ENCODE measurements at regions not wholly inside any gene's neighbourhood (a gene's known extent, or its start where the extent isn't known, plus 50 kb on each side); places are given as distances from the start of the nearest gene placed in this dataset.

DNA sequence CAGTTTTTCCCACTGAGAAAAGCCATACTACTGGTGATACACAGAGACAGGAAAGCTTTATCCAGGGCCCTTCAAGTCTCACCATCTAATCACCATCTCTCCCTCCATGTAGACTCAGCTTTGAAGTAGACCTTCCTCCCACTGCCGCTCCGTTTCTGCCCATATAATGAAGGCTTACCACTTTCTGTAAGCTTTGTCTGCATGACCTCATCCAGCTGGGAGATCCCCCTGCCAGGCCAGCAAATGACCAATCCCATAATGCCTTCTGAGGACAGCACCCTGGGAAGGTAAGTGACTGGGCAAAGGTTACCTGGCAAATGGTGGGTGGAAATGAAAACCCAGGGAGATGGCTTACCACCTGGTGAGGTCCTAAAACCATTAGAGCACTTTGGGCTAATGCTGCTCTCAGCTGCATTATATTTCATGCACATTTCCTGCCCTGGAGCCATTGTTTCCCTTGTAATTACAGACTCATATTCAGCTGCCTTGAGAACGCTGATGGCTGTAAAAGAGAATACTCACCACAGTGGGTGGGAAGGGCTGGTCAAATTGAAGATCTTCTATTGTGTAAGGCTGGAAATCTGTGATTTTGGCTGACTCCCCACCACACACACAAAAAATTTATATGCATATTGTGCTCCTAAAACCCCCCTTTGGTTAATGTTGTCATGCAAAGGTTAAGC is 350.7 kb upstream of the SYT4 start:
- Mint-ChIP-seq H3K36me3 (ENCODE audit: low read depth, unreplicated experiment) (no peaks in the 10 kb centered on the region), H3K9me3 (ENCODE audit: unreplicated experiment) (no peaks in the 10 kb centered on the region), H3K27ac (ENCODE audit: unreplicated experiment) (no peak overlapping the region), H3K4me3 (ENCODE audit: unreplicated experiment) (no peak overlapping the region), H3K4me1 (ENCODE audit: low read depth, unreplicated experiment) (no peaks in the 10 kb centered on the region), H3K27me3 (ENCODE audit: low read depth, unreplicated experiment) (no peaks in the 10 kb centered on the region)
- FAIRE-seq: no peak
- Histone ChIP-seq H2AFZ (ENCODE audit: low read depth, low read length) (no peak overlapping the region), H3K4me3 (ENCODE audit: insufficient read depth, low read depth, low read length) (no peak overlapping the region), H4K20me1 (ENCODE audit: insufficient read depth, low read length) (no peaks in the 10 kb centered on the region), H3K79me2 (ENCODE audit: insufficient read depth, low read length) (no peaks in the 10 kb centered on the region), H3K4me2 (ENCODE audit: low read length) (no peak overlapping the region), H3K4me1 (ENCODE audit: insufficient read depth, low read length) (no peaks in the 10 kb centered on the region), H3K27me3 (ENCODE audit: insufficient read depth, low read length) (no peaks in the 10 kb centered on the region), H3K36me3 (ENCODE audit: insufficient read depth, low read length) (no peaks in the 10 kb centered on the region), H3K9ac (ENCODE audit: low read length) (no peak overlapping the region), H3K9me3 (ENCODE audit: insufficient read depth, low read depth, low read length) (no peaks in the 10 kb centered on the region), H3K27ac (ENCODE audit: low read depth, low read length) (no peak overlapping the region)
- TF ChIP-seq, protein P1, sequence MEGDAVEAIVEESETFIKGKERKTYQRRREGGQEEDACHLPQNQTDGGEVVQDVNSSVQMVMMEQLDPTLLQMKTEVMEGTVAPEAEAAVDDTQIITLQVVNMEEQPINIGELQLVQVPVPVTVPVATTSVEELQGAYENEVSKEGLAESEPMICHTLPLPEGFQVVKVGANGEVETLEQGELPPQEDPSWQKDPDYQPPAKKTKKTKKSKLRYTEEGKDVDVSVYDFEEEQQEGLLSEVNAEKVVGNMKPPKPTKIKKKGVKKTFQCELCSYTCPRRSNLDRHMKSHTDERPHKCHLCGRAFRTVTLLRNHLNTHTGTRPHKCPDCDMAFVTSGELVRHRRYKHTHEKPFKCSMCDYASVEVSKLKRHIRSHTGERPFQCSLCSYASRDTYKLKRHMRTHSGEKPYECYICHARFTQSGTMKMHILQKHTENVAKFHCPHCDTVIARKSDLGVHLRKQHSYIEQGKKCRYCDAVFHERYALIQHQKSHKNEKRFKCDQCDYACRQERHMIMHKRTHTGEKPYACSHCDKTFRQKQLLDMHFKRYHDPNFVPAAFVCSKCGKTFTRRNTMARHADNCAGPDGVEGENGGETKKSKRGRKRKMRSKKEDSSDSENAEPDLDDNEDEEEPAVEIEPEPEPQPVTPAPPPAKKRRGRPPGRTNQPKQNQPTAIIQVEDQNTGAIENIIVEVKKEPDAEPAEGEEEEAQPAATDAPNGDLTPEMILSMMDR (IDR thresholded peaks at IDR 0.05; ENCODE audit: insufficient read depth, low read depth, low read length): no peak
- TF ChIP-seq EZH2 (IDR thresholded peaks at IDR 0.05; ENCODE audit: insufficient read depth, low read length): no peak
- no peak for DNase-seq (ENCODE audit: low read depth)

DNA sequence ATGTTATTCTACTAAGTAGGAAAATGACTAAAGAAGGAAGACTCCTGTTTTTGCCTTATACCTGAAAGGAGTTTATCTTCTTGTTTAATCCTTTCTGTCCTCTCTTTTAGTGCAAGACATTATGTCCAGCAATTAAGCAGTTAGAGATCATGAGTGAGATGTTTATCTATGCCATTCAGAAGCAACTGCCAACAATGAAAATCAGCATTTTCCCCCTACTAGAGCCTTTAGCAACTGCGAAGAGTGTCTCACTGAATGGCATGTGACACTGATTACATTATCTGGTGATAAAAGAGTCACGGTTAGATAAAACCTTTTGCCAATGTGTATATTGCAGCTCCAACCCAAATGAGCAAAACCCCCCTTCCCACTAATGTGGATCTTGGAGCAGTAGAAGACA is 357.7 kb upstream of the SYT4 start:
- TF ChIP-seq, protein P1 (IDR thresholded peaks at IDR 0.05; ENCODE audit: insufficient read depth, low read depth, low read length): no peak
- no peak for TF ChIP-seq EZH2 (IDR thresholded peaks at IDR 0.05; ENCODE audit: insufficient read depth, low read length)
- H3K27ac ChIP-seq (ENCODE audit: low read depth, low read length): no peak overlapping the region
- H3K4me1 ChIP-seq (ENCODE audit: insufficient read depth, low read length): no peaks in the 10 kb centered on the region
- H3K79me2 ChIP-seq (ENCODE audit: insufficient read depth, low read length): no peaks in the 10 kb centered on the region
- Mint-ChIP-seq H3K36me3 (ENCODE audit: low read depth, unreplicated experiment) (no peaks in the 10 kb centered on the region), H3K27ac (ENCODE audit: unreplicated experiment) (no peak overlapping the region), H3K27me3 (ENCODE audit: low read depth, unreplicated experiment) (no peaks in the 10 kb centered on the region), H3K4me3 (ENCODE audit: unreplicated experiment) (no peak overlapping the region), H3K9me3 (ENCODE audit: unreplicated experiment) (peaks cover 6% of the 10 kb centered on the region), H3K4me1 (ENCODE audit: low read depth, unreplicated experiment) (no peaks in the 10 kb centered on the region)
- H3K9me3 ChIP-seq (ENCODE audit: insufficient read depth, low read depth, low read length): no peaks in the 10 kb centered on the region
- no peaks in the 10 kb centered on the region for H3K27me3 ChIP-seq (ENCODE audit: insufficient read depth, low read length)
- no peaks in the 10 kb centered on the region for H4K20me1 ChIP-seq (ENCODE audit: insufficient read depth, low read length)
- DNase-seq (ENCODE audit: low read depth) (no peak), FAIRE-seq (no peak)
- no peak overlapping the region for H3K9ac ChIP-seq (ENCODE audit: low read length)
- H3K4me2 ChIP-seq (ENCODE audit: low read length): no peak overlapping the region
- no peak overlapping the region for H3K4me3 ChIP-seq (ENCODE audit: insufficient read depth, low read depth, low read length)
- H3K36me3 ChIP-seq (ENCODE audit: insufficient read depth, low read length): no peaks in the 10 kb centered on the region
- H2AFZ ChIP-seq (ENCODE audit: low read depth, low read length): no peak overlapping the region

DNA sequence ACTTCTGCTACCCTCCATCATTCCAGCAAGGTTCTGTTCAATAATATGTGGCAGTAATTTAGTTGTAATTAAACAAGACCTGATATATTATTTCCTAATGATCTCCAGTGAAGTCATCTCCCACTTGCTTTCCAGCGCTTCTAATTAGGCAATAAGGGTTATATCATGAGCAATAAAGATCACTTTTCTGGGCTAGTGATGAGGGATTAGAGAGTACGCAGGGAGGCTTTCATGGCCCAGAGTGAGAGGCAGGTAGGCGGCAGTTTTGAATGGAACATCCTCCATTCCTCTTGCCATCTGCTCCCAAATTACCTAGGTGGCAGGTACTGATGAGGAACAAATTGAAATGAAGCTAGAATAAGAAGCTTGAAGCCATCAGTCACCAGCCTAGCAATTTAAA is 358.1 kb upstream of the SYT4 start:
- no peak overlapping the region for H3K4me3 Mint-ChIP-seq (ENCODE audit: unreplicated experiment)
- no peak for DNase-seq (ENCODE audit: low read depth)
- no peak overlapping the region for H3K27ac Mint-ChIP-seq (ENCODE audit: unreplicated experiment)
- Histone ChIP-seq H2AFZ (ENCODE audit: low read depth, low read length) (no peak overlapping the region), H3K4me2 (ENCODE audit: low read length) (no peak overlapping the region), H3K9ac (ENCODE audit: low read length) (no peak overlapping the region), H3K36me3 (ENCODE audit: insufficient read depth, low read length) (no peaks in the 10 kb centered on the region), H3K27ac (ENCODE audit: low read depth, low read length) (no peak overlapping the region), H3K27me3 (ENCODE audit: insufficient read depth, low read length) (no peaks in the 10 kb centered on the region), H3K9me3 (ENCODE audit: insufficient read depth, low read depth, low read length) (no peaks in the 10 kb centered on the region), H3K4me1 (ENCODE audit: insufficient read depth, low read length) (no peaks in the 10 kb centered on the region), H4K20me1 (ENCODE audit: insufficient read depth, low read length) (no peaks in the 10 kb centered on the region), H3K4me3 (ENCODE audit: insufficient read depth, low read depth, low read length) (no peak overlapping the region), H3K79me2 (ENCODE audit: insufficient read depth, low read length) (no peaks in the 10 kb centered on the region)
- no peak for TF ChIP-seq EZH2 (IDR thresholded peaks at IDR 0.05; ENCODE audit: insufficient read depth, low read length)
- TF ChIP-seq, protein P1 (IDR thresholded peaks at IDR 0.05; ENCODE audit: insufficient read depth, low read depth, low read length): no peak
- no peak for FAIRE-seq
- H3K36me3 Mint-ChIP-seq (ENCODE audit: low read depth, unreplicated experiment): no peaks in the 10 kb centered on the region
- H3K27me3 Mint-ChIP-seq (ENCODE audit: low read depth, unreplicated experiment): no peaks in the 10 kb centered on the region
- peaks cover 6% of the 10 kb centered on the region for H3K9me3 Mint-ChIP-seq (ENCODE audit: unreplicated experiment)
- H3K4me1 Mint-ChIP-seq (ENCODE audit: low read depth, unreplicated experiment): no peaks in the 10 kb centered on the region
